ENCODE measurements at regions not wholly inside any gene's neighbourhood (a gene's known extent, or its start where the extent isn't known, plus 50 kb on each side); places are given as distances from the start of the nearest gene placed in this dataset.

DNA sequence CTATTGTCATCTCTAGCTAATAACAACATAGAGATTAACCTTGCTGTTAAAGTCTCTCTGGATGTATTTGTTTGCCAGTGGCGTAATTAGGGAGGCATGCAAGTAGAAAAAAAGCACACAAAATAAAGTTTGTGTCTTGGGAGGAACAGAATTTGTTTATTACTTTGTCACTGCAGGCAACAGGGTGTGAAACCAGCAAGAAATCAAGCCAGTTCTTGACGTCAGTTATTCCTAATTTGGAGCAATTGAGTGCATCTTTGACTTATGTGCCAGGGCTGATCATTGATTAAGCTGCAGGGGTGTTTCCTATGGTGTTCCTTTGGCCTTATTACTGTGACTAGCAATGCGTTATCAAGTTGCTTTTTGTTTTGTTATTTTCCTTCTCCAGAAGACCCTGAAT is 751.0 kb downstream of the KCNA4 start:
- CTCF ChIA-PET, result no interaction called here

DNA sequence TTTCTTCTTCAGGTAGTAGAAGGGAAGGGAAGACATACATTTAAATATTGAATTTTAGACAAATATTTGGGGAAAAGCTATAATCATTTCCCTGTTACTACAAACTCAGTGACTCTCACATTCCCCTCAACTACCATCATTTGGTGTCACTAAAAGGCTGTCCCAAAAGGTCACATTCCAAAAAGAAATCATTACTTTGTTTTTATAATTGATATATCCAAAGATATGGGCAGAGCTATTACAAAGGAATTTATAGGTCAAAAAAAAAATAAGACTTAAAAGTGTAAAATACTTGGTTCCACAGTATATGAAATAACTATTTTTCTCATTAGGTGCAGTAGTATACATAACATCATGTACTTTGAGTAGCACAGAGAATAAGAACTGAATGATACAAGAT is 751.4 kb downstream of the KCNA4 start:
- H4K20me1 ChIP-seq (ENCODE audit: insufficient read depth), result no peaks in the 10 kb centered on the region
- H2AFZ ChIP-seq (ENCODE audit: low read depth), result no peak overlapping the region
- H3F3A ChIP-seq (replicated peaks; ENCODE audit: insufficient read depth), result no peaks in the 10 kb centered on the region
- no peaks in the 10 kb centered on the region for H3K36me3 ChIP-seq (replicated peaks in 1 of 2; ENCODE audit: control insufficient read depth in 1 of 2, insufficient read depth in 2 of 2, low read length in 1 of 2)
- H3K4me1 ChIP-seq (ENCODE audit: control insufficient read depth in 1 of 2, insufficient read depth in 2 of 2, low read depth in 1 of 2, low read length in 1 of 2), result peaks cover 0 to 15% of the 10 kb centered on the region in 2 experiments; a peak in 1 of 4 replicates
- no peak overlapping the region for H3K27ac ChIP-seq (ENCODE audit: low read depth in 2 of 2, low read length in 1 of 2)
- H3K9me2 ChIP-seq, result no peaks in the 10 kb centered on the region
- H3K79me2 ChIP-seq (ENCODE audit: insufficient read depth), result no peaks in the 10 kb centered on the region
- CTCF ChIA-PET, result no interaction called here
- no peaks in the 10 kb centered on the region for H3K27me3 ChIP-seq (ENCODE audit: insufficient read depth)
- no peak overlapping the region for H3K9ac ChIP-seq
- no peaks in the 10 kb centered on the region for H3K9me3 ChIP-seq
- no peak overlapping the region for H3K4me2 ChIP-seq
- no peak overlapping the region for H3K4me3 ChIP-seq (ENCODE audit: low read depth in 2 of 2, low read length in 1 of 2)
- POLR2A ChIA-PET, result no interaction called here
- no peak for DNase-seq
- TF ChIP-seq EP300 (IDR thresholded peaks at IDR 0.05; ENCODE audit: borderline replicate concordance in 1 of 2, low read depth in 1 of 2, low read length in 1 of 2) (no peak), PBX3 (IDR thresholded peaks at IDR 0.05) (no peak), CHD2 (IDR thresholded peaks at IDR 0.05; ENCODE audit: low read length, partially characterized antibody) (no peak), FOSL2 (IDR thresholded peaks at IDR 0.05; ENCODE audit: borderline replicate concordance, low read depth) (no peak), GATA2 (CRISPR knock-in tag; IDR thresholded peaks at IDR 0.05) (no peak), TCF12 (IDR thresholded peaks at IDR 0.05) (no peak), ELF1 (IDR thresholded peaks at IDR 0.05) (no peak), MAX (IDR thresholded peaks at IDR 0.05; ENCODE audit: low read depth) (no peak), TAF1 (IDR thresholded peaks at IDR 0.05; ENCODE audit: borderline replicate concordance, low read depth, low read length) (no peak), SMC3 (IDR thresholded peaks at IDR 0.05; ENCODE audit: low read depth, low read length) (no peak), SIN3A (IDR thresholded peaks at IDR 0.05; ENCODE audit: borderline replicate concordance, low read depth, low read length) (no peak), FOXJ3 (CRISPR knock-in tag; IDR thresholded peaks at IDR 0.05) (no peak)

More for the DNA sequence above, 751.0 kb downstream of the KCNA4 start:
- WGBS (ENCODE audit: low lambda C conversion rate), result 79% methylated on average over 3 of the region's 3 CpGs
- Histone ChIP-seq H3K27me3 (ENCODE audit: insufficient read depth) (no peaks in the 10 kb centered on the region), H3K9me3 (no peaks in the 10 kb centered on the region), H3K36me3 (replicated peaks in 1 of 2; ENCODE audit: control insufficient read depth in 1 of 2, insufficient read depth in 2 of 2, low read length in 1 of 2) (no peaks in the 10 kb centered on the region), H3K4me1 (ENCODE audit: control insufficient read depth in 1 of 2, insufficient read depth in 2 of 2, low read depth in 1 of 2, low read length in 1 of 2) (peaks cover 0 to 11% of the 10 kb centered on the region in 2 experiments; a peak in 1 of 4 replicates), H3K4me3 (ENCODE audit: low read depth in 2 of 2, low read length in 1 of 2) (no peak overlapping the region), H3K9ac (no peak overlapping the region), H3K9me2 (no peaks in the 10 kb centered on the region), H3K27ac (ENCODE audit: low read depth in 2 of 2, low read length in 1 of 2) (no peak overlapping the region), H3F3A (replicated peaks; ENCODE audit: insufficient read depth) (no peaks in the 10 kb centered on the region), H2AFZ (ENCODE audit: low read depth) (no peak overlapping the region; the same call in 1 of the 2 replicates), H3K4me2 (no peak overlapping the region), H3K79me2 (ENCODE audit: insufficient read depth) (no peaks in the 10 kb centered on the region), H4K20me1 (ENCODE audit: insufficient read depth) (no peaks in the 10 kb centered on the region)
- TF ChIP-seq TCF12 (IDR thresholded peaks at IDR 0.05) (no peak), SIN3A (IDR thresholded peaks at IDR 0.05; ENCODE audit: borderline replicate concordance, low read depth, low read length) (no peak), FOXM1 (IDR thresholded peaks at IDR 0.05; ENCODE audit: low read depth) (no peak), PBX3 (IDR thresholded peaks at IDR 0.05) (no peak), MXI1 (IDR thresholded peaks at IDR 0.05; ENCODE audit: low read depth, low read length) (no peak), FOXJ3 (CRISPR knock-in tag; IDR thresholded peaks at IDR 0.05) (no peak), EP300 (IDR thresholded peaks at IDR 0.05; ENCODE audit: borderline replicate concordance in 1 of 2, low read depth in 1 of 2, low read length in 1 of 2) (no peak), NRF1 (IDR thresholded peaks at IDR 0.05; ENCODE audit: low read depth, low read length) (no peak), FOSL2 (IDR thresholded peaks at IDR 0.05; ENCODE audit: borderline replicate concordance, low read depth) (no peak), RFX5 (IDR thresholded peaks at IDR 0.05; ENCODE audit: low read length) (no peak)
- TF ChIP-seq, protein P1, sequence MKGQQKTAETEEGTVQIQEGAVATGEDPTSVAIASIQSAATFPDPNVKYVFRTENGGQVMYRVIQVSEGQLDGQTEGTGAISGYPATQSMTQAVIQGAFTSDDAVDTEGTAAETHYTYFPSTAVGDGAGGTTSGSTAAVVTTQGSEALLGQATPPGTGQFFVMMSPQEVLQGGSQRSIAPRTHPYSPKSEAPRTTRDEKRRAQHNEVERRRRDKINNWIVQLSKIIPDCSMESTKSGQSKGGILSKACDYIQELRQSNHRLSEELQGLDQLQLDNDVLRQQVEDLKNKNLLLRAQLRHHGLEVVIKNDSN (IDR thresholded peaks at IDR 0.05; ENCODE audit: borderline replicate concordance, low read depth), result no peak
- TF ChIP-seq, protein P2, sequence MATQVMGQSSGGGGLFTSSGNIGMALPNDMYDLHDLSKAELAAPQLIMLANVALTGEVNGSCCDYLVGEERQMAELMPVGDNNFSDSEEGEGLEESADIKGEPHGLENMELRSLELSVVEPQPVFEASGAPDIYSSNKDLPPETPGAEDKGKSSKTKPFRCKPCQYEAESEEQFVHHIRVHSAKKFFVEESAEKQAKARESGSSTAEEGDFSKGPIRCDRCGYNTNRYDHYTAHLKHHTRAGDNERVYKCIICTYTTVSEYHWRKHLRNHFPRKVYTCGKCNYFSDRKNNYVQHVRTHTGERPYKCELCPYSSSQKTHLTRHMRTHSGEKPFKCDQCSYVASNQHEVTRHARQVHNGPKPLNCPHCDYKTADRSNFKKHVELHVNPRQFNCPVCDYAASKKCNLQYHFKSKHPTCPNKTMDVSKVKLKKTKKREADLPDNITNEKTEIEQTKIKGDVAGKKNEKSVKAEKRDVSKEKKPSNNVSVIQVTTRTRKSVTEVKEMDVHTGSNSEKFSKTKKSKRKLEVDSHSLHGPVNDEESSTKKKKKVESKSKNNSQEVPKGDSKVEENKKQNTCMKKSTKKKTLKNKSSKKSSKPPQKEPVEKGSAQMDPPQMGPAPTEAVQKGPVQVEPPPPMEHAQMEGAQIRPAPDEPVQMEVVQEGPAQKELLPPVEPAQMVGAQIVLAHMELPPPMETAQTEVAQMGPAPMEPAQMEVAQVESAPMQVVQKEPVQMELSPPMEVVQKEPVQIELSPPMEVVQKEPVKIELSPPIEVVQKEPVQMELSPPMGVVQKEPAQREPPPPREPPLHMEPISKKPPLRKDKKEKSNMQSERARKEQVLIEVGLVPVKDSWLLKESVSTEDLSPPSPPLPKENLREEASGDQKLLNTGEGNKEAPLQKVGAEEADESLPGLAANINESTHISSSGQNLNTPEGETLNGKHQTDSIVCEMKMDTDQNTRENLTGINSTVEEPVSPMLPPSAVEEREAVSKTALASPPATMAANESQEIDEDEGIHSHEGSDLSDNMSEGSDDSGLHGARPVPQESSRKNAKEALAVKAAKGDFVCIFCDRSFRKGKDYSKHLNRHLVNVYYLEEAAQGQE (IDR thresholded peaks at IDR 0.05; ENCODE audit: low read depth, low read length), result no peak
- DNase-seq, result no peak
- POLR2A ChIA-PET, result no interaction called here
